Muscle of back (tissue), 3 donors: ENCODE measurements at regions not wholly inside any gene's neighbourhood (a gene's known extent, or its start where the extent isn't known, plus 50 kb on each side); places are given as distances from the start of the nearest gene placed in this dataset.

Source experiments
- DNase-seq, 3 donors: peaks; one replicate each; pipeline versions ENCODE4 v3.0.0 to v3.0.0-alpha.2; 2013

DNA sequence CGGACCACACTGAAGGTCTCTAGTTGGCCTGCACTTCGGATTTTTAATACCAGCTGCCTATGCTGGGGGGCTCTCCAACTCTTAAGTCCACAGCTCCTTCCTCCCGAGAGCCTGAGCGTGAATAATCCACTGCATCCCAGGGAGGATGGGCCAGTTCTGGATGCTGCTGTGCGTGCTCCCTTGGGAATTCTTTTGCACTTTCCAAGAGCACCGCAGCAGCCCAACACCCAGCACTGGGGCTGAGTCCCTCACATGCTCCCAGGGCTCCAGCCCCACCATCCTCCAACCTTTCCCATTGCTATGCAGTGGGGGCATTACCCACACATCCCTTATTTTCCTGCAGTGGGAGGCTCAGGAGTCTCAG lies 136.4 kb upstream of the IQSEC1 start:
- DNase-seq, result no peak

DNA sequence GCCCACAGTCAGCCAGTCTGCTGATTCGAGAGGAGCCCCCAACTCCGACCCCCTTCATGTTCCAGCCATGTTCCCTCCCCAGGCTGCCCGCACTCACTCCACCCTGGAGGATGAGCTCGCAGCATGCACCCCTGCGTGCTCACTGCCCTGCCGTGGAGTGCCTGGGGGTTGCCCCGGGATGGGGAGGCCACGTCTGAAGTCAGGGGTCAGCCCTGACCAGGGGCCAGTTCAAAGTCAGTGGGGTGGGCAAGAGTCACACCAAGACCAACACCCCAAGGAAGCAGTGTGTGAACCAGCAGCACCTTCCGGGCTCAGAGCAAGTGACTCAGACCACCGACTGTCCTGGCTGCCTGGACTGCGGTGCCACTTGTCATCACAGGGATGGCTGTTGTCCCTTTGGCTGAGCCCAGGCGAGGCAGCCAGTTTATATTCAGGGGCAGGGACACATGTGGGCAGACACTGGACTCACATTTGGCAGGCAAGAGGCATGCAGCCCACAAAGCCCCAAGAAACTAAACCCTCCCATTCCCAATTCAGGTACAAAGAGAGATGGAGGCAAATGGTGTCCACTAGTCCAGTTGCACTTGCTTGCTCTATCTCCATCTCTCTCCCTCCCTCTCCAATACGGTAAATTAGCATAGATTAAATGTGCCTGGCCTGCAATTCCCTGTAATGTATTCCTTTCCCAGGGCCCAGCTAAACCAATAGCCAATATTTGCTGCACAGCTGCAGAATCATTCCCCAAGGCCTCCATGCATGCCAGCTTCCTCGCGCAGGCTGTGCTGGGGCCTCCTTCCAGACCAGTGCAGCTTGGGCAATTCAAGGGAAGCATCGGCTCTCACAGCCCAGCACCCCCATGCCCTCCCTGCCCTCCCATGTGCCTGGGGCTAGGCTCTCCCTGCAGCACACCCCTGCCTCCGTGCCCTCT lies 135.7 kb upstream of the IQSEC1 start:
- no peak for DNase-seq

DNA sequence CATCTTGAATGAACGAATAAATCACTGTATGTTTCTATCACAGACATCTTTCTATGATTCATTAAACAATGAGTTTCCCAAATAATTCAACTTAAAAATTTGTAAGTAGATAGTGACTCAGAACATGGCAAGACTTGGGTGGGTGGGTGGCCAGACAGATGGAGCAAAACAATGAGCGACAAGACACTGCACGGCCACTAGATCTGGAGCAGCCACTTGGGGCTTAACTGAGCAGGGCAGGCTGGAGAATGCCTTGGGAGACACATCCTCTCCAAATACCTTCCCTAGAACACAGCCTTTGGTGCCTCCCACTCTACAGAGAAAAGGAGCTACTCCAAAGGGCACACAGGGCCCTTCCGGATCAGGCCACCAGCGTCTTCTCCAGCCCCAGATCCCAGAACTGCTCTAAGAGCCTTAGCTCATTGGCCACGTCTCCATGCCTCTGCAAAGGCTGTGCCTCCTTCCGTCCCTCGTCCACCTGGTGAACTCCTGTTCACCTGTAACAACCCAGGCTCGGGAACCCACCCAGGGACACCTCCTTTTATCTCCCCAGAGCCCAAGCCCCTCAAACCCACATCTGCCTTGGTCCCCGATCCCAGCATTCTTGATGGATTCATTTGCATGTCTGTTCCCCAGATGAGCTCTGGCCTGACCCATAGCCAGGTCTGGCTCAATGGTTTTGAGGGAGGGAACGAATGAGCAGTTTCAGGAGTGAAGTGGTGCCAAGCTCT lies 134.9 kb upstream of the IQSEC1 start:
- DNase-seq, result no peak

DNA sequence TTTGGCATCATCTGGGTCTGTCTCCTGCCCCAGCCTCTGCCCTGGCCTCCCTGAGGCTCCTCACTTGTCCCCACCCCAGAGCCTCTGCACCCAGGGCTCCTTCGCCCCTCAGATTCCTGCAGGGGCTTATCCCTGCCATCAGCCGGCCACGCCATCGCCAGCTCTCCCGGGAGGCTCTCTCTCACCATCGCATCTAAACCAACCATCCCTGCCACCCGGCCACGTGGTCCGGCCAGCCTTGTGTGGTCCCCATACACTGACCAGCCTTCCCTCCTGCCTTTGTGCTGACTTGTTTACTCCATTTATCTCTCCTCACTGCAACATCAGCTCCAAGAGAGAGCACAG lies 134.3 kb upstream of the IQSEC1 start:
- DNase-seq, result no peak

DNA sequence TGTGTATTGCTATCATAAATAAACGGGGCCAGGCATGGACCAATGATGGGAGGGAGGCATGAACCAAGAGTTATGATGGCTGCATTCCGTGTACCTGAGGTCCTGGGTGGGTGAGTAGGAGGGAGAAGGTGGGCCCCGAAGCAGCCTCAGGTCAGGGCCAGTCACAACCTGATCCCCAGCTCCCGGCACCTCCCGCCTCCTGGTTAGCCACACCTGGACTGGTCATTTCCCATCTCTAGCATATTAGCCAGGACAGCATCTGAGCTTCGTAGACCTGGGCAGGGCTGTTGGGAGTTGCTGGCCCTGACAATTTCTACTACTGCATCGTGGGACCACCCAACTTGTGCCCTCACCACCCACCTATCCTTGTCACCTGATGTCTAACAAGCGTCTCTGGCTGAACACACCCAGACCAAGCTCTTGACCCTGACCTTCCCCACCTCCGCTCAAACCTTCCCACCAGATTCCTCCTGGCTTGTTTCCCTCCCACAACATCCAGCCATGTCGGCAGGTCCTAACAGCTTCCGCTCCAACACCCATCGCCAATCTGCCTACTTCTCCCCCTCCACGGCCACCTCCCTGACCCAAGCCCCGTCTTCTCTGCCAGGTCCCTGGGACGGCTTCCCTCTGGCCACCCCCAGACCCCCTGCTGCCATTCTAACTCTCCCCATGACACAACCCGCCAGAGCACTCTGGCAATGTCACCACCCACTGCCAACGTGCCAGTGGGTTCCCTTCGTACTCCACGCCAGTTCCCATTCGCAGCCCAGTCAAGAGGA lies 133.8 kb upstream of the IQSEC1 start:
- DNase-seq, result no peak

DNA sequence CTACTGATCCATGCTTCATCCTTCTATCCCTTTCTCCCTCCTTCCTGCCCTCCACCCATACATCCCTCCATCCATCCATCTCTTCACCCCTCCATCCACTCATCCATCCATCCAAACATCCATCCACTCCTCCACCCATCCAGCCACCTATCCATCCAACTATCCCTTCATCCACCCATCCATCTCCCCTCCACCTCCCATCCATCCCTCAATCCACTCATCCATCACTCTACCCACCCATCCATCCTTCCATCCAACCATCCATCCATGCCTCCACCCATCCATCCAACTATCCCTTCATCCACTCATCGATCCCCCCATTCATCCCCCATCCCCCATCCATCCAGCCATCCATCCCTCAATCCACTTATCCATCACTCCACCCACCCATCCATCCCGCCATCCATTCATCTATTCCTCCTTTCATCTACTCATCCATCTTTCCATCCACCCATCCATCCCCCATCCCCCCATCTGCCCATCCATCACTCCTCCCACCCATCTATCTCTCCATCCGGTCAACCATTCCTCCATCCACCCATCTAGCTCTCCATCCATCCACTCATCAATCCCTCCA lies 132.4 kb upstream of the IQSEC1 start:
- DNase-seq, result no peak

DNA sequence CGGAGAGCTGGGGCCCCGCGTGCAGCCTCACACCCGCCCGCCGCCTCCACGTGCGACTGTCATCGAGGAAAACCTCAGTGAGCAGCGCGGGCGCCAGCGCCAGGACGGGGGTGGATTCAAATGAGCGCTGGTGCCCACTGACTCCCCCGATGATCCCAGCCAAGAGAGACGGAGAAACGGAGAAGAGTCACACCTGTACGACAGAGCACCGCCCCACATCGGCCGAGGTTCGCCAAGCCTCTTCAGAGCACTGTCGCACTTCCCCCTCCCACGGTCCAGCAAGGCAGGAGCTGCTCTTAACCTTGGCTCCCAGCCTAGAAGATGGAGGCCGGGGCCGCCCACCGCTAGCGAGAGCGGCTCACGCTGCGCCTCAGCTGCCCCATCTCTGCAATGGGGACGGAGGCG lies 130.9 kb upstream of the IQSEC1 start:
- no peak for DNase-seq

DNA sequence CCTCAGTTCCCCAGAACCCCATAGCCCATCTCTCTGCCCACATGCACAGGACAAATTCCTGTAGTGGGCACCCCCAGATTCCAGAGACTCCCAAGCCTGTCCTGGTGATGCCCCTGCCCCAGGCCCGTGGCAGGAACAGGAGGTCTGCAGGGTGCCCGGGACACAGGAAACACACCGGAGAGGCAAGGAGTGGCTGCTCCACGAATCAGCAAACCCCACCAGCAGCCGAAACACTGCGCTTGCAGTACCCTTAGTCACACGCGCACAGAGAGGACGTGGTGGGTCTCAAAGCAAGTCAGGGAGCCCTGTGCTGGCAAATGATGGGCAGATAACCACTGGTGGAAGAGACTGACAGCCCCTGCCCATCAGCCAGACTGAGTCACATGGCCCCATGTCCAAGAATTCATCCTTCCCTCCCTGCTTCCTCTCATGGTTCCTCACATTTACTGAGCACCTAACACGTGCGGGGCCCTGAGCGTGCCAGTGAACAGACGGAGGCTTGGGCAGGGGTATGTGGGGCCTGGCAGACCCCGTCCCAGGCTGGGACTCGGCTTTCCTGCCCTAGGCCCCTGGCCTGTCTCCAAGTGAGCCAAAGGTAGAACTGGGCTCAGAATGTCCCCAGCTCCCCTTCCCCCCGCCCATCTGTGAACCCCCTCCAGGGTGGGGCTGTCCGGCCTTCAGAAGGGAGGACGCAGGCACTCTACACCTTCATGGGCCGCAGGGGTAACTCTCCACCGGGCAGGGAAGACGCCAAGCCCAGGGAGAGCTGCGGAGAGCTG lies 130.4 kb upstream of the IQSEC1 start:
- no peak for DNase-seq

DNA sequence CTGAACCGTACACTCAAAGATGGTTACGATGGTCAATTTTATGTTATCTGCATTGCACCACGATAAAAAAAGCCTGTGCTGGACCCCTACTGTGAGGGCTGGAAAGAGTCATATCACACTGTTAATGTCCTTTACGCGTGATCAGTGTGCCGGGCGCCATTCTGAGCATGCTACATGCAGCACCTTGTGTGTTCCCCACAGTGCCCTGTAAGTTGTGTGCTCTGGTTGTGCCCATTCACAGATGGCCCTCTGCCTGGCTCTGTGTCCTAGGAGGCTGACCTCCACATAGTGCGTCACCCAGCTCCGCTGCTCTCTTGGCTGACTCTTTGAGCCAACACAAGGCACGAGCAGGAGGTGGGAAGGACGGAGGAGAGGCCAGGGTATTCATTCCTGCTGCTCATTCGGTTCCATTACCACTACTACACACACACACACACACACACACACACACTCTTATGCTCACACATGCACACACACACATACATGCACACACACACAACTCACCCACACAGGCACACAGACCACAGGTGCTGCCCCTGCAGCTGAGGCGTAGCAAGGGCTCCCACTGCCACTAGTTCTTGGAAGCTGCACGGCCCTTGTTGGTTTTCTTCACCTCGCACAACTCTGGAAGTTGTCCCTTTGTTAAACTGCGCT lies 129.6 kb upstream of the IQSEC1 start:
- DNase-seq, result no peak

DNA sequence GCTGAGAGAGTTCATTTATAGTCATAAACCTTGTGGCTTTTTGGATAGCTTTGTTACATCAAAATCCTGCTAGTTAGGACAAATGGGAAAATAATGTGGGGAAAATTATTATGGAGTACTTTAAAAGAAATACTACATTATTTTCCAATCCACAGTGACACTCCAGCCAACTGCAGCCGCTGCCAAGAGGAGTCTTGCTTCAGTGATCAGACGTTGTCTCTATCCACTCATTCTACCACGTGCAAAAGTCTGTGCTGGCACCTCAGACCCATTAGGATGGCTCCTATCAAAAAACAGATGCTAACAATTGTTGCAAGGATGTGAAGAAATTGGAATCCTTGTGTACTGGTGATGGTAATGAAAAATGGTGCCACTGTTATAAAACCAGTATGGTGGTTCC lies 128.6 kb upstream of the IQSEC1 start:
- DNase-seq, result no peak

DNA sequence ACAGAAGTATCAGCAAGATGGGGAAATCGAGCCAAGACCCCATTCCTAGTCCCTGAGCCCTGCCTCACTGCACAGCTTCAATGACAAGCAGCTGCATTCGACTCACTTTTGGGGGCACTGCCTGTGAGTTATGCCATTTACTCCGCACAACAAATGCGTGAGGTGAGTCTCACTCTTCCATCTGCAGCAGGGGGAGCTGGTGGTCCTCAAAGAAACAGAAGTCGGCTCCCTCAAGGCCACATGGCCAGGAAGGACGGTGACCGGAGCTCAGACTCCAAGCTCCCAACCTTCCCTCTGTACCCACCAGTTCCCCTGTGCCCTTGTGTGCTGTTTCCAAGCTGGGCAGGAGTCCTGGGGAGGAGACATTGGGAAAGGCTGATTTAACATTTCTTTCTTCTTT lies 127.7 kb upstream of the IQSEC1 start:
- no peak for DNase-seq

DNA sequence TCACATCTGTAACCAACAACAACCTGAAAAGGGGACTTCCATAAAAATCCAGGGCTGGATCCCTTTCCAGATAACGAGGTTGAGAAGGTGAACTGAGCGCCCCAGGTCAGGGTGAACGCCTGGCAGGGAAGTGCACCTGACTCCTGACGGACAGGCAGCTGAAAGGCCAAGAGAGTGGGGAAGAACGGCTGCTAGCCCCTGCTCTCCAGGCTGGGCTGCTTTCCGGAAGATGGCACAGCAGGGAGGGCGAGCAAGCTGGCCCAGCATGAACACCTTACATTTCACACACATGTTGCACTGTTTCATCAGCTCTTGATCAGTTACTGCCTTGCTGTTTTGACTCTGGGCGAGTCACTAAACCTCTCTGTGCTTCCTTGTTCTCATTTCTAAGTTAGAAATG lies 127.2 kb upstream of the IQSEC1 start:
- no peak for DNase-seq

DNA sequence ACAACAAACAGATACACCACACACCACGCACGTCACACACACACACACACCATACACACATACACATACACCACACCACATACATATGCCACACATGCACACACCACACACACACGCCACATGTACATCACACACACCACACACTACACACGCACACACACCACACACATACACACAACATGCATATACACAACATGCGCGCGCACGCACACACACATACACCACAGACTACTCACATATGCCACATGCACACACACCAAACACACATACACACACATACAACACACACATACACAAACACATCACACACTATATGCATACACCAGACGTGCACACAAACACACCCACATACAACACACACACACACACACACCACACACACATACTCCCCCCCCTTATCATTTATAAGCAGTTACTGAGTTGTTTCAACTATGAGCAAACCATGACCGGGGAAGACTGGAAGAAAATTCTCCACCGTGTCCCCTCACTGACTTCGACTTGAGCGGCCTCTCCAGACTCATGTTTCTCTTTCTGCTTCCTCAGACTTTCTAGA lies 126.7 kb upstream of the IQSEC1 start:
- no peak for DNase-seq

DNA sequence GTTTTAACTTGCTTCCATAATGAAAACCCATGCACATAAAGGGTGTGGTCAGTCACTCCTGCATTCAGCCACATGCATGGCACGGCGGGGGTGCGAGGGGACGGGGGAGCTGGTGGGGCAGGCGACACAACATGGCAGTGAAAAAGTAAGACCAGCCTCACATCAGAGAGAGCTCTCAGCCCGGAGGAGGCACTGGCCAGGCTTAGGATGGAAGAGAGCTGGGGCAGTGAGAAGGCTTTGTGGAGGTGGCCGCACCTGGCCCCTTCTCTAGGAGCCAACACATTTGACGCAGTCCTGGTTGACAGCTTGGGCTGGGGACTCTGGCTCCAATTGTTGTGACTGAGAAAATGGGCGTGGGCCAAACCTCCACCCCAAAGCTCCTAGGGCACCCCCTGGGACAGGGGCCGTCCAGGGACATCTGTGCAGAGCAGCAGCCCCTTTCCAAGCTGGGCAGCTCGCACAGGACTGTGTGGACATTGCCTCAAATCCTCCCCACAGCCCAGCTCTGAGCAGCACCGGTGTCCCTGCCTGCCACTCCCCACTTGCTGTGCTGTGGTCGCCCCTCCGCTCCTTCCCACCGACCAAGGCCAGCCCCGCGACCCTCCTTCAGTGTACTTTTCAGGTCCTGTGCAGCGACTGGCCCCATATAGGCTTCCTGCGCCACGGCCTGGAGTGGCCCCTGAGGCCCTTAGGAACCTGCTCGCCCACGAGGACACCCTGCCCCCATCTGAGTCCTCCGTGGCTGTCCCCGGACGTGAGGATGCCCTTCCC lies 126.0 kb upstream of the IQSEC1 start:
- no peak for DNase-seq

DNA sequence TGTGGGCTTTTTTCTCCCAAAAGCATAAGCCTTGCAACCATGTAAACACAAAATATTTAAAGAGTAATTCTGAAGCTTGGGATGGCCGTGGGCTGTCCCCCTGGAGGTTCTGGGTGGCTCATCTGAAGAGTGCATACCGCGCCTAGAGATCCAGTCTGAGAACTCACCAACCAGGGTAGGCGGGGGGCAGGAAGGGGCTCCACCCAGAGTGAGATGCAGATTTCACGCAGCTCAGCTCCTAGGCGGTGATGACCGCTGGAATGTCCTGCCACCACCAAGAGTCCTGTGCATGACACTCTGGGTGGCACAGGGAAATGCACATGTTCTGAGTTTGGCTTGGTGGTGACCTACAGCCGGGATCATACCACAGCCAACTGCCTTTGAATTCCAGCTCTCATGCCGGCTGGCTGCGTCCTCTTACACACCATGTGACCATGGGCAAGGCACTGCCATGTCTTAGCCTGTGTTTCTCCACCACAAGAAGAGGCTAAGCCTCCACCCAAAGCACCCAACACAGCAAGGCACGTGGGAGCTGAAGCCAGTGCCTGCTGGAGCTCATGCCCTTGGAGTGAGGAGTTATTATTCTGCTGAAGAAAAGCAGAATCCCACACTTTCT lies 125.1 kb upstream of the IQSEC1 start:
- no peak for DNase-seq

DNA sequence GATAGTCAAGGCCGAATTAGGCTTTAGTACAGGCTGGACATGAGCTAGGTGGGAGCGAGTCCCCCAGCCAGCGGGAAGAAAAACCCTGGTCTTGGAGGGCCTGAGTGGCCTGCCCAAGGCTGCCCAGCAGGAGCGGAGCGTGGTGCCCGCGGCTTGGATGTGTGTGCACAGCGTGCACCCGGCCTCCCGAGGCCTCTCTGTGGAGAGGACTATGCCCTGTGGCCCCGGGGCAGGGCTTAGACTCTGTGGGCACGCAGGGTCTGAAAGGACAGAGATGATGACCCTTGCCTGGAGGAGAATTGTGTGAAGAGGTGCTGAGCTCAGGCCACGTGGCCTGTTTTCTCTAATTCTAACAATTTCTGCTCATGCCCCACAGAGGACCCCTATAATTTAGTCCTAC lies 124.6 kb upstream of the IQSEC1 start:
- no peak for DNase-seq

DNA sequence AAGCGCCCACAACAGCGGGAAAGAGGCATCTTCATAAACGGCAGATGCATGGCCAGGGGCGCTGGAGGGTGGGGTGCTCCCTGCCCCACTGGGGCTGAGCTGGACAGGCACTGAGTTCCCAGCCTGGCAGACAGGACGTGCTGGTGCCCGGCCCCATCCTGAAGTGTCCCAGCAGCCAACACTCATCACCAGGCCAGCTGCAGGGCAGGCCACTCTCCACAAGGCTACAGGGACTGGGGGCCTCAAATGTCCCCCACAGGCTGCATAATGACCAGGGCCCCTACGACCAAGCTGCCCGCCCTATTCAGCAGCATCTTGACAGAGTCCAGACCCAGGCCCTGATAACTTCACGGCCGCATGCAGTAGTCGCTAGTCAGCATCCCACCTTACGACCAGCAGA lies 124.1 kb upstream of the IQSEC1 start:
- DNase-seq, result no peak

DNA sequence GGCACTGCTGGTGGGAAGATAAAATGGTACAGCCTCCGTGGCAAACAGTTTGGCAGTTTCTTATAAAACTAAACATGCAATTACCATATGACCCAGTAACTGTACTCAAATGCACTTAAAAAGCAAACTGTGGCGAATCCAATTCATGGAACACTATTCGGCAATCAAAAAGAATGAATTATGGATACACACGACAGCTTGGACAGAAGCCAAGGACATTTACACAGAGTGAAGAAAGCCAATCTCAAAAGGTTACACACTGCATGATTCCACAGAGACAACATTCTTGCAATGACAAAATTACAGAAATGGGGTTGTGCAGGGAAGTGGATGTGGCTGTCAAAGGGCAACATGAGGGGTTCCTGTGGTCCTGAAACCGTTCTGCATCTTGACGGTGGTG lies 122.1 kb upstream of the IQSEC1 start:
- DNase-seq, result no peak
